Upper lobe of left lung (tissue), 6 donors: ENCODE measurements at regions not wholly inside any gene's neighbourhood (a gene's known extent, or its start where the extent isn't known, plus 50 kb on each side); places are given as distances from the start of the nearest gene placed in this dataset.

Source experiments
- ATAC-seq, 2 donors: fragments of 200-7000 bp; cut with Tn5 transposase; one replicate each; pipeline ENCODE4 v1.9.1; 2022; ENCODE audit warnings: mild to moderate bottlenecking in 2 of 2, moderate library complexity in 2 of 2; ENCODE audit not compliant: low FRiP score in 2 of 2
- DNase-seq, 2 donors: peaks; one replicate each; pipeline ENCODE4 v3.0.0-alpha.2; 2019 to 2020
- H3K27ac ChIP-seq, 4 donors: fragments of 200-600 bp; sonication (generic); one replicate each; pipeline ENCODE4 v1.5.1; 2016 to 2019
- H3K27me3 ChIP-seq, 4 donors: fragments of 200-600 bp; sonication (generic); one replicate each; pipeline ENCODE4 v1.5.1; 2017 to 2019
- H3K36me3 ChIP-seq, 4 donors: fragments of 200-600 bp; sonication (generic); one replicate each; pipeline ENCODE4 v1.5.1; 2016 to 2019
- H3K4me1 ChIP-seq, 4 donors: fragments of 200-600 bp; sonication (generic); one replicate each; pipeline ENCODE4 v1.5.1; 2018 to 2019
- H3K4me3 ChIP-seq, 4 donors: fragments of 200-600 bp; sonication (generic); one replicate each; pipeline ENCODE4 v1.5.1; 2017 to 2019; ENCODE audit warnings: mild to moderate bottlenecking in 2 of 4, moderate library complexity in 1 of 4
- H3K9me3 ChIP-seq, 4 donors: fragments of 200-600 bp; sonication (generic); one replicate each; pipeline ENCODE4 v1.5.1; 2018 to 2019
- CTCF ChIP-seq, 6 experiments: fragments of 450-650 bp in 4 of 6; fragments of 200-600 bp in 2 of 6; sonication (generic) in 2 of 6; IDR thresholded peaks; one replicate each; pipeline ENCODE4 v1.5.1; 2016 to 2019; ENCODE audit warnings: antibody characterized with exemption in 6 of 6
- EP300 ChIP-seq, 4 donors: sonication (generic); formaldehyde crosslinking; IDR thresholded peaks; one replicate each; pipeline ENCODE4 v1.5.1; 2017; ENCODE audit warnings: antibody characterized with exemption in 4 of 4, control low read depth in 2 of 4
- POLR2A ChIP-seq, 4 donors: fragments of 450-650 bp; IDR thresholded peaks; one replicate each; pipeline ENCODE4 v1.5.1; 2016 to 2017; ENCODE audit warnings: antibody characterized with exemption in 4 of 4, mild to moderate bottlenecking in 2 of 4
- POLR2AphosphoS5 ChIP-seq, 2 donors: sonication (generic); formaldehyde crosslinking; IDR thresholded peaks; one replicate each; pipeline ENCODE4 v1.5.1; 2017; ENCODE audit warnings: antibody characterized with exemption in 2 of 2
- WGBS, 2 donors: methylation state at CpG; one replicate each; pipeline ENCODE4 v1.1.5; 2017 to 2018; 5-methylcytosine and 5-hydroxymethylcytosine counted together
- donor health status: DM: no; HTN: no; CAD: no; lungs with moderate emphysema.
- donor health status: DM: no; HTN: yes; CAD: no; lungs with severe emphysema.

- no peak overlapping the region for H3K4me3 ChIP-seq
- ATAC-seq (no peak), DNase-seq (no peak)
- 28 to 41% methylated on average over 1 of the region's 1 CpG for WGBS, 2 donors
- TF ChIP-seq EP300 (IDR thresholded peaks at IDR 0.05) = no peak
- TF ChIP-seq CTCF (IDR thresholded peaks at IDR 0.05) = no peak
- no peak for TF ChIP-seq POLR2AphosphoS5 (IDR thresholded peaks at IDR 0.05)
- TF ChIP-seq POLR2A (IDR thresholded peaks at IDR 0.05) = no peak
- no peak overlapping the region for H3K27ac ChIP-seq
- no peaks in the 10 kb centered on the region for H3K4me1 ChIP-seq
- no peaks in the 10 kb centered on the region for H3K27me3 ChIP-seq
- no peaks in the 10 kb centered on the region for H3K36me3 ChIP-seq
- H3K9me3 ChIP-seq = no peaks in the 10 kb centered on the region
Measured at GRCh38 chr7:40977533-40977932, 725.4 kb downstream of the INHBA start.

GRCh38 chr7:40972426-40972825, 730.5 kb downstream of the INHBA start:
- no peaks in the 10 kb centered on the region for H3K36me3 ChIP-seq
- H3K4me3 ChIP-seq = no peak overlapping the region
- no peak for TF ChIP-seq POLR2A (IDR thresholded peaks at IDR 0.05)
- no peak for TF ChIP-seq CTCF (IDR thresholded peaks at IDR 0.05)
- no peak for TF ChIP-seq POLR2AphosphoS5 (IDR thresholded peaks at IDR 0.05)
- TF ChIP-seq EP300 (IDR thresholded peaks at IDR 0.05) = no peak
- H3K27me3 ChIP-seq = no peaks in the 10 kb centered on the region
- no peaks in the 10 kb centered on the region for H3K9me3 ChIP-seq
- ATAC-seq (no peak), DNase-seq (no peak)
- H3K27ac ChIP-seq = no peak overlapping the region
- H3K4me1 ChIP-seq = no peaks in the 10 kb centered on the region
- 83 to 84% methylated on average over 1 of the region's 1 CpG for WGBS, 2 donors

- no peak for TF ChIP-seq EP300 (IDR thresholded peaks at IDR 0.05)
- TF ChIP-seq POLR2AphosphoS5 (IDR thresholded peaks at IDR 0.05) = no peak
- no peak for TF ChIP-seq POLR2A (IDR thresholded peaks at IDR 0.05)
- no peak for TF ChIP-seq CTCF (IDR thresholded peaks at IDR 0.05)
- no peaks in the 10 kb centered on the region for H3K4me1 ChIP-seq
- H3K36me3 ChIP-seq = no peaks in the 10 kb centered on the region
- WGBS, 2 donors = 65 to 68% methylated on average over 1 of the region's 1 CpG
- no peaks in the 10 kb centered on the region for H3K27me3 ChIP-seq
- no peak overlapping the region for H3K4me3 ChIP-seq
- DNase-seq = no peak
- H3K9me3 ChIP-seq = no peaks in the 10 kb centered on the region
- no peak for ATAC-seq
- H3K27ac ChIP-seq = no peak overlapping the region
Measured at GRCh38 chr7:40969641-40970040, 733.2 kb downstream of the INHBA start.

- TF ChIP-seq POLR2A (IDR thresholded peaks at IDR 0.05) (no peak), POLR2AphosphoS5 (IDR thresholded peaks at IDR 0.05) (no peak), CTCF (IDR thresholded peaks at IDR 0.05) (no peak), EP300 (IDR thresholded peaks at IDR 0.05) (no peak)
- Histone ChIP-seq H3K4me3 (no peak overlapping the region), H3K9me3 (peaks cover 0 to 3% (median 0%) of the 10 kb centered on the region in 4 donors), H3K27me3 (no peaks in the 10 kb centered on the region), H3K27ac (no peak overlapping the region), H3K36me3 (no peaks in the 10 kb centered on the region), H3K4me1 (no peaks in the 10 kb centered on the region)
- DNase-seq (no peak), ATAC-seq (no peak)
- 90 to 91% methylated on average over 2 of the region's 2 CpGs for WGBS, 2 donors
Measured at GRCh38 chr7:40966693-40967092, 736.2 kb downstream of the INHBA start.

GRCh38 chr7:40965774-40966173, 737.1 kb downstream of the INHBA start:
- no peak for DNase-seq
- 90 to 94% methylated on average over 1 of the region's 1 CpG for WGBS, 2 donors

More at GRCh38 chr7:40965774-40966173, 737.1 kb downstream of the INHBA start:
- Histone ChIP-seq H3K27ac (no peak overlapping the region), H3K27me3 (no peaks in the 10 kb centered on the region), H3K9me3 (peaks cover 0 to 3% (median 0%) of the 10 kb centered on the region in 4 donors), H3K36me3 (no peaks in the 10 kb centered on the region), H3K4me1 (no peaks in the 10 kb centered on the region), H3K4me3 (no peak overlapping the region)
- no peak for ATAC-seq
- TF ChIP-seq CTCF (IDR thresholded peaks at IDR 0.05) (no peak), EP300 (IDR thresholded peaks at IDR 0.05) (no peak), POLR2A (IDR thresholded peaks at IDR 0.05) (no peak), POLR2AphosphoS5 (IDR thresholded peaks at IDR 0.05) (no peak)
